ENCODE measurements at regions not wholly inside any gene's neighbourhood (a gene's known extent, or its start where the extent isn't known, plus 50 kb on each side); places are given as distances from the start of the nearest gene placed in this dataset.

- no peaks in the 10 kb centered on the region for H3K36me3 ChIP-seq (ENCODE audit: control insufficient read depth in 4 of 4, insufficient read depth in 3 of 4, low read depth in 1 of 4, low read length in 3 of 4)
- no peak overlapping the region for H3K4me3 ChIP-seq (ENCODE audit: low read depth in 1 of 3, low read length in 3 of 3)
- 74% methylated on average over 7 of the region's 7 CpGs for WGBS
- no peaks in the 10 kb centered on the region for H3K4me1 ChIP-seq (ENCODE audit: control insufficient read depth in 4 of 4, insufficient read depth in 4 of 4, low read length in 3 of 4)
- TF ChIP-seq RAD21 (IDR thresholded peaks at IDR 0.05) = no peak
- no peaks in the 10 kb centered on the region for H3K9me3 ChIP-seq (ENCODE audit: control insufficient read depth in 4 of 4, low read length in 3 of 4)
- no peak for DNase-seq (ENCODE audit: low spot score)
- H3K27me3 ChIP-seq (ENCODE audit: control insufficient read depth in 4 of 4, insufficient read depth in 4 of 4, low read length in 3 of 4) = peaks cover 0 to 3% (median 0%) of the 10 kb centered on the region in 4 donors
- H3K27ac ChIP-seq (ENCODE audit: low read depth in 1 of 2, low read length in 2 of 2) = no peak overlapping the region
- H3K9ac ChIP-seq (ENCODE audit: low read depth in 1 of 2, low read length in 2 of 2) = no peak overlapping the region
These were observed 339.9 kb downstream of the KCNS3 start for GRCh38 chr2:18218160-18218933.

- TF ChIP-seq RXRA (IDR thresholded peaks at IDR 0.05) = no peak
- no peak for TF ChIP-seq SP1 (IDR thresholded peaks at IDR 0.05)
- TF ChIP-seq FOXA2 (IDR thresholded peaks at IDR 0.05) = no peak
- no peak for TF ChIP-seq ZBTB33 (IDR thresholded peaks at IDR 0.05)
- no peak for TF ChIP-seq EGR1 (IDR thresholded peaks at IDR 0.05; ENCODE audit: low read depth in 2 of 2)
- no peak overlapping the region for H3K9ac ChIP-seq (ENCODE audit: low read depth in 1 of 2, low read length in 2 of 2)
- H3K27me3 ChIP-seq (ENCODE audit: control insufficient read depth in 4 of 4, insufficient read depth in 4 of 4, low read length in 3 of 4) = peaks cover 0 to 6% (median 0%) of the 10 kb centered on the region in 4 donors
- DNase-seq (ENCODE audit: low spot score) = no peak
- H3K9me3 ChIP-seq (ENCODE audit: control insufficient read depth in 4 of 4, low read length in 3 of 4) = no peaks in the 10 kb centered on the region
- no peak overlapping the region for H3K27ac ChIP-seq (ENCODE audit: low read depth in 1 of 2, low read length in 2 of 2)
- whole genome bisulfite sequencing = 79% methylated on average over 2 of the region's 2 CpGs
- H3K4me1 ChIP-seq (ENCODE audit: control insufficient read depth in 4 of 4, insufficient read depth in 4 of 4, low read length in 3 of 4) = no peaks in the 10 kb centered on the region
- H3K36me3 ChIP-seq (ENCODE audit: control insufficient read depth in 4 of 4, insufficient read depth in 3 of 4, low read depth in 1 of 4, low read length in 3 of 4) = no peaks in the 10 kb centered on the region
- H3K4me3 ChIP-seq (ENCODE audit: low read depth in 1 of 3, low read length in 3 of 3) = no peak overlapping the region
These were observed 336.5 kb downstream of the KCNS3 start for GRCh38 chr2:18214936-18215335.

GRCh38 chr2:18213986-18214385 lies 335.5 kb downstream of the KCNS3 start:
- H3K27ac ChIP-seq (ENCODE audit: low read depth in 1 of 2, low read length in 2 of 2) = no peak overlapping the region
- no peak overlapping the region for H3K9ac ChIP-seq (ENCODE audit: low read depth in 1 of 2, low read length in 2 of 2)
- no peak for DNase-seq (ENCODE audit: low spot score)
- no peaks in the 10 kb centered on the region for H3K9me3 ChIP-seq (ENCODE audit: control insufficient read depth in 4 of 4, low read length in 3 of 4)
- H3K4me1 ChIP-seq (ENCODE audit: control insufficient read depth in 4 of 4, insufficient read depth in 4 of 4, low read length in 3 of 4) = no peaks in the 10 kb centered on the region
- TF ChIP-seq HNF4A (conservative IDR thresholded peaks at IDR 0.05) = no peak
- TF ChIP-seq FOXA1 (IDR thresholded peaks at IDR 0.05) = no peak
- no peak for TF ChIP-seq RXRA (IDR thresholded peaks at IDR 0.05)
- H3K27me3 ChIP-seq (ENCODE audit: control insufficient read depth in 4 of 4, insufficient read depth in 4 of 4, low read length in 3 of 4) = peaks cover 0 to 6% (median 0%) of the 10 kb centered on the region in 4 donors
- WGBS = 86% methylated on average over 11 of the region's 11 CpGs
- H3K4me3 ChIP-seq (ENCODE audit: low read depth in 1 of 3, low read length in 3 of 3) = no peak overlapping the region
- no peaks in the 10 kb centered on the region for H3K36me3 ChIP-seq (ENCODE audit: control insufficient read depth in 4 of 4, insufficient read depth in 3 of 4, low read depth in 1 of 4, low read length in 3 of 4)

GRCh38 chr2:18209934-18210639 lies 331.6 kb downstream of the KCNS3 start:
- DNase-seq (ENCODE audit: low spot score) = no peak
- H3K9me3 ChIP-seq (ENCODE audit: control insufficient read depth in 4 of 4, low read length in 3 of 4) = no peaks in the 10 kb centered on the region
- H3K36me3 ChIP-seq (ENCODE audit: control insufficient read depth in 4 of 4, insufficient read depth in 3 of 4, low read depth in 1 of 4, low read length in 3 of 4) = no peaks in the 10 kb centered on the region
- no peak for TF ChIP-seq RXRA (IDR thresholded peaks at IDR 0.05)
- TF ChIP-seq GABPA (IDR thresholded peaks at IDR 0.05 in 1 of 2, conservative IDR thresholded peaks at IDR 0.05 in 1 of 2) = no peak
- no peak for TF ChIP-seq REST (IDR thresholded peaks at IDR 0.05)
- no peak overlapping the region for H3K9ac ChIP-seq (ENCODE audit: low read depth in 1 of 2, low read length in 2 of 2)
- H3K27me3 ChIP-seq (ENCODE audit: control insufficient read depth in 4 of 4, insufficient read depth in 4 of 4, low read length in 3 of 4) = peaks cover 0 to 6% (median 0%) of the 10 kb centered on the region in 4 donors
- H3K27ac ChIP-seq (ENCODE audit: low read depth in 1 of 2, low read length in 2 of 2) = no peak overlapping the region
- no peak overlapping the region for H3K4me3 ChIP-seq (ENCODE audit: low read depth in 1 of 3, low read length in 3 of 3)
- no peaks in the 10 kb centered on the region for H3K4me1 ChIP-seq (ENCODE audit: control insufficient read depth in 4 of 4, insufficient read depth in 4 of 4, low read length in 3 of 4)
- 67% methylated on average over 4 of the region's 4 CpGs for WGBS

Data from liver (tissue), 7 donors.